Psoas muscle (tissue), 7 donors: ENCODE measurements at regions not wholly inside any gene's neighbourhood (a gene's known extent, or its start where the extent isn't known, plus 50 kb on each side); places are given as distances from the start of the nearest gene placed in this dataset.

Experiments used
- ATAC-seq, 4 donors: fragments of 200-7000 bp; cut with Tn5 transposase; one replicate each; pipeline ENCODE4 v1.9.1; 2020; ENCODE audit warnings: moderate library complexity in 3 of 4, mild to moderate bottlenecking in 2 of 4
- DNase-seq, 2 donors: peaks; one replicate each; pipeline ENCODE4 v3.0.0-alpha.2; 2020
- H3K27ac ChIP-seq: fragments of 200-600 bp; one replicate; pipeline ENCODE4 v1.8.0; 2022
- H3K27me3 ChIP-seq, 3 donors: fragments of 200-600 bp in 1 of 3; one replicate each; pipeline versions ENCODE4 v1.6.1 to v1.8.0; 2013 to 2022; ENCODE audit warnings: low read length in 2 of 3, mild to moderate bottlenecking in 2 of 3, moderate library complexity in 1 of 3; ENCODE audit not compliant: insufficient read depth in 3 of 3
- H3K36me3 ChIP-seq, 2 donors: fragments of 200-600 bp in 1 of 2; one replicate each; pipeline versions ENCODE4 v1.6.1 to v1.8.0; 2013 to 2022; ENCODE audit warnings: low read depth in 1 of 2, mild to moderate bottlenecking in 1 of 2, moderate library complexity in 1 of 2; ENCODE audit not compliant: insufficient read depth in 1 of 2
- H3K4me1 ChIP-seq: fragments of 200-600 bp; one replicate; pipeline ENCODE4 v1.8.0; 2022
- H3K4me3 ChIP-seq: fragments of 200-600 bp; one replicate; pipeline ENCODE4 v1.8.0; 2022; ENCODE audit warnings: mild to moderate bottlenecking
- H3K9me3 ChIP-seq: fragments of 200-600 bp; one replicate; pipeline ENCODE4 v1.8.0; 2022
- CTCF ChIP-seq: fragments of 200-600 bp; IDR thresholded peaks from one replicate; pipeline ENCODE4 v1.8.0; 2022; ENCODE audit warnings: antibody characterized with exemption
- WGBS, 3 donors: extraction: QIAGEN DNeasy Blood & Tissue Kit; methylation state at CpG; one replicate each; pipeline versions ENCODE4 v1.1.6 to v1.1.7; 2013; 5-methylcytosine and 5-hydroxymethylcytosine counted together
- intact Hi-C, 2 donors: fragments of 100-400 bp; cut with DNase I; formaldehyde crosslinking; loops; one replicate each; pipeline versions ENCODE4 v1.11.0 to v1.14.2; 2022
- donor health status: healthy with polysubstance abuse.
- donor health status: DM: no; HTN: no; CAD: no; lungs with moderate emphysema.
- donor health status: Bipolar disorder and iron deficiency.
- donor health status: healthy.
- donor health status: DM: yes; HTN: yes; CAD: no.
- donor health status: DM: no; HTN: no; CAD: no.
- donor health status: DM: yes; HTN: yes; CAD: no.

GRCh38 chr5:3893527-3893926 is 297.9 kb downstream of the IRX1 start:
- intact Hi-C loops: no loop called here
- no peak for ATAC-seq
- Histone ChIP-seq H3K27me3 (no peaks in the 10 kb centered on the region), H3K27ac (no peak overlapping the region), H3K36me3 (no peaks in the 10 kb centered on the region), H3K9me3 (no peaks in the 10 kb centered on the region), H3K4me1 (no peaks in the 10 kb centered on the region), H3K4me3 (no peak overlapping the region)
- DNase-seq: no peak
- no peak for TF ChIP-seq CTCF

- WGBS, 3 donors: 80 to 90% (median 81%) methylated on average over 1 of the region's 1 CpG
- Histone ChIP-seq H3K27ac (no peak overlapping the region), H3K27me3 (no peaks in the 10 kb centered on the region), H3K9me3 (no peaks in the 10 kb centered on the region), H3K4me3 (no peak overlapping the region), H3K36me3 (no peaks in the 10 kb centered on the region), H3K4me1 (no peaks in the 10 kb centered on the region)
- ATAC-seq: no peak
- DNase-seq: no peak
- intact Hi-C loops: no loop called here
- no peak for TF ChIP-seq CTCF
Measured at GRCh38 chr5:3893975-3894374, 298.3 kb downstream of the IRX1 start.

GRCh38 chr5:3896098-3896497 is 300.5 kb downstream of the IRX1 start:
- no peak for DNase-seq
- Histone ChIP-seq H3K4me3 (no peak overlapping the region), H3K27ac (no peak overlapping the region), H3K4me1 (no peaks in the 10 kb centered on the region), H3K27me3 (no peaks in the 10 kb centered on the region), H3K9me3 (no peaks in the 10 kb centered on the region), H3K36me3 (no peaks in the 10 kb centered on the region)
- intact Hi-C loops: no loop called here
- ATAC-seq: no peak
- WGBS, 3 donors: 68 to 87% (median 84%) methylated on average over 5 of the region's 5 CpGs
- TF ChIP-seq CTCF: no peak

GRCh38 chr5:3899093-3899492 is 303.5 kb downstream of the IRX1 start:
- Histone ChIP-seq H3K9me3 (no peaks in the 10 kb centered on the region), H3K36me3 (no peaks in the 10 kb centered on the region), H3K27me3 (no peaks in the 10 kb centered on the region), H3K4me3 (no peak overlapping the region), H3K27ac (no peak overlapping the region), H3K4me1 (no peaks in the 10 kb centered on the region)
- 35 to 43% (median 38%) methylated on average over 5 of the region's 5 CpGs for WGBS, 3 donors
- intact Hi-C loops: no loop called here
- DNase-seq: no peak
- no peak for ATAC-seq
- TF ChIP-seq CTCF: no peak

- Histone ChIP-seq H3K9me3 (no peaks in the 10 kb centered on the region), H3K27me3 (no peaks in the 10 kb centered on the region), H3K27ac (no peak overlapping the region), H3K4me3 (no peak overlapping the region), H3K4me1 (no peaks in the 10 kb centered on the region), H3K36me3 (no peaks in the 10 kb centered on the region)
- ATAC-seq: no peak
- intact Hi-C loops: no loop called here
- no peak for DNase-seq
- 85 to 90% (median 90%) methylated on average over 8 of the region's 8 CpGs for WGBS, 3 donors
- TF ChIP-seq CTCF: no peak
Measured at GRCh38 chr5:3904584-3904983, 309.0 kb downstream of the IRX1 start.
